SU-DHL-6 (cell line): ENCODE measurements at regions not wholly inside any gene's neighbourhood (a gene's known extent, or its start where the extent isn't known, plus 50 kb on each side); places are given as distances from the start of the nearest gene placed in this dataset.

Experiments used
- EZH2phosphoT487 ChIP-seq: fragments of 200-600 bp; sonication (generic), shearing (Covaris generic); conservative IDR thresholded peaks from 2 replicates; pipeline ENCODE4 v1.6.1; 2018; ENCODE audit warnings: mild to moderate bottlenecking, antibody characterized with exemption, low read length, moderate library complexity, mixed read lengths
- TF ChIP-seq, protein P1 (sequence below): fragments of 200-600 bp; sonication (generic); IDR thresholded peaks from one replicate; pipeline ENCODE4 v1.5.1; 2017; ENCODE audit warnings: antibody characterized with exemption, mild to moderate bottlenecking, low read length, moderate library complexity; ENCODE audit not compliant: insufficient read depth, poor library complexity, severe bottlenecking

DNA sequence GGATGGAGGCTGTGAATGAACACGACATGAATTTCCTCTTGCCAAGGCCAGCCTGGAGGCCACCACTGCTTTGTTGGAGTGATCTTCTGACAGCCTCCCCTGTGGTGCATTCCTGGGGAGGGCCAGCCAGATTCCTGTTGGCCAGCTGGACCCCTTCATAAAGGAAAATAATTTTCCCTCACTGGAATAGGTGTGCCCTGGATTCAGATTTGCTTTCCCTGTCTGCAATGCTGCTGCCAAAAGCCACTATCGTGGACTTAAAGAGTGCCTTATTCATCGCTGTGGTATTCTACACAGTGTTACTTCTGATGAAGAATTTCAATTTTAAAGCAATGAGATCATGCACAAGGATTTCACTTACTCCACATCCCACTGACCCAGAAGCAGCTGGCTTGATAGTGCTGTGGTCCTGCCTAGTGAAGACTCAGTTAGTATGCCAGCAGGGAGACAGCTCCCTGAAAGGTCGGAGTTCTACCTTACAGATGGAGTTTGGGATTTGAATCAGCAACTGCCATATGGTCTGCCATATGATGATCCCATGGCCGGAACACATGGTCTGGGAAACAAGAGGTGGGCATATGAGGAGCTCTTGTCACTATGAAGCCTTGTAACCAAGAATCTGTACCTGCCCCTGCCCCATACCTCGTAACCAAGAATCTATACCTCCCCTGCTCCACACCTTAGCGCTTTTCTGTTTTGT, 145.2 kb downstream of the KLF13 start:
- TF ChIP-seq, protein P1, sequence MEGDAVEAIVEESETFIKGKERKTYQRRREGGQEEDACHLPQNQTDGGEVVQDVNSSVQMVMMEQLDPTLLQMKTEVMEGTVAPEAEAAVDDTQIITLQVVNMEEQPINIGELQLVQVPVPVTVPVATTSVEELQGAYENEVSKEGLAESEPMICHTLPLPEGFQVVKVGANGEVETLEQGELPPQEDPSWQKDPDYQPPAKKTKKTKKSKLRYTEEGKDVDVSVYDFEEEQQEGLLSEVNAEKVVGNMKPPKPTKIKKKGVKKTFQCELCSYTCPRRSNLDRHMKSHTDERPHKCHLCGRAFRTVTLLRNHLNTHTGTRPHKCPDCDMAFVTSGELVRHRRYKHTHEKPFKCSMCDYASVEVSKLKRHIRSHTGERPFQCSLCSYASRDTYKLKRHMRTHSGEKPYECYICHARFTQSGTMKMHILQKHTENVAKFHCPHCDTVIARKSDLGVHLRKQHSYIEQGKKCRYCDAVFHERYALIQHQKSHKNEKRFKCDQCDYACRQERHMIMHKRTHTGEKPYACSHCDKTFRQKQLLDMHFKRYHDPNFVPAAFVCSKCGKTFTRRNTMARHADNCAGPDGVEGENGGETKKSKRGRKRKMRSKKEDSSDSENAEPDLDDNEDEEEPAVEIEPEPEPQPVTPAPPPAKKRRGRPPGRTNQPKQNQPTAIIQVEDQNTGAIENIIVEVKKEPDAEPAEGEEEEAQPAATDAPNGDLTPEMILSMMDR = no peak
- TF ChIP-seq EZH2phosphoT487 = no peak
